ENCODE measurements at regions not wholly inside any gene's neighbourhood (a gene's known extent, or its start where the extent isn't known, plus 50 kb on each side); places are given as distances from the start of the nearest gene placed in this dataset.
A peak's percentile ranks its signal among the peaks of the same experiment; 100 is the strongest.

GRCh38 chr5:100722657-100723056 is 180.4 kb downstream of the ST8SIA4 start:
- CTCF ChIA-PET (ENCODE audit: partially characterized antibody): no interaction called here

GRCh38 chr5:100723229-100723628 is 179.9 kb downstream of the ST8SIA4 start:
- POLR2A ChIA-PET (ENCODE audit: partially characterized antibody): no interaction called here

More at GRCh38 chr5:100722657-100723056, 180.4 kb downstream of the ST8SIA4 start:
- DNase-seq: no peak
- POLR2A ChIA-PET (ENCODE audit: partially characterized antibody): no interaction called here
- H3K27me3 ChIP-seq (ENCODE audit: insufficient read depth, low read length): no peaks in the 10 kb centered on the region
- no peaks in the 10 kb centered on the region for H3K4me1 ChIP-seq (ENCODE audit: insufficient read depth, low read length)
- no peak overlapping the region for H3K4me3 ChIP-seq (ENCODE audit: low read length in 2 of 2)
- Mint-ChIP-seq H3K27me3 (no peaks in the 10 kb centered on the region), H3K36me3 (no peaks in the 10 kb centered on the region), H3K27ac (no peak overlapping the region), H3K4me1 (no peaks in the 10 kb centered on the region), H3K9me3 (no peaks in the 10 kb centered on the region), H3K4me3 (no peak overlapping the region)
- no peaks in the 10 kb centered on the region for H3K36me3 ChIP-seq (ENCODE audit: insufficient read depth, low read length)
- H3K9me3 ChIP-seq (ENCODE audit: control insufficient read depth in 1 of 2, low read length in 2 of 2): no peaks in the 10 kb centered on the region
- no peak overlapping the region for H3K27ac ChIP-seq (ENCODE audit: low read depth, low read length)
- intact Hi-C loops (cut with micrococcal nuclease): no loop called here

GRCh38 chr5:100726116-100726515 is 177.0 kb downstream of the ST8SIA4 start:
- H3K27me3 ChIP-seq (ENCODE audit: insufficient read depth, low read length): no peaks in the 10 kb centered on the region
- no peak for DNase-seq
- Mint-ChIP-seq H3K9me3 (no peaks in the 10 kb centered on the region), H3K27me3 (no peaks in the 10 kb centered on the region), H3K36me3 (no peaks in the 10 kb centered on the region), H3K4me1 (no peaks in the 10 kb centered on the region), H3K27ac (peak overlapping the region in 1 of 7 donors; percentile 15), H3K4me3 (no peak overlapping the region)
- H3K4me3 ChIP-seq (ENCODE audit: low read length in 2 of 2): no peak overlapping the region
- no peak overlapping the region for H3K27ac ChIP-seq (ENCODE audit: low read depth, low read length)
- ChIA-PET CTCF (ENCODE audit: partially characterized antibody) (interaction anchor here (1.3 kb wide), 1 partner anchor 16 kb away, joined by 3 read pairs; no protein-coding TSS in a partner anchor), POLR2A (ENCODE audit: partially characterized antibody) (no interaction called here)
- intact Hi-C loops (cut with micrococcal nuclease): no loop called here
- no peaks in the 10 kb centered on the region for H3K36me3 ChIP-seq (ENCODE audit: insufficient read depth, low read length)
- no peaks in the 10 kb centered on the region for H3K4me1 ChIP-seq (ENCODE audit: insufficient read depth, low read length)
- no peaks in the 10 kb centered on the region for H3K9me3 ChIP-seq (ENCODE audit: control insufficient read depth in 1 of 2, low read length in 2 of 2)

More at GRCh38 chr5:100723229-100723628, 179.9 kb downstream of the ST8SIA4 start:
- no peak overlapping the region for H3K4me3 ChIP-seq (ENCODE audit: low read length in 2 of 2)
- intact Hi-C loops (cut with micrococcal nuclease): no loop called here
- no peaks in the 10 kb centered on the region for H3K27me3 Mint-ChIP-seq
- DNase-seq: no peak
- H3K27ac Mint-ChIP-seq: no peak overlapping the region
- H3K4me3 Mint-ChIP-seq: no peak overlapping the region
- H3K9me3 Mint-ChIP-seq: no peaks in the 10 kb centered on the region
- no peak overlapping the region for H3K27ac ChIP-seq (ENCODE audit: low read depth, low read length)
- no peaks in the 10 kb centered on the region for H3K9me3 ChIP-seq (ENCODE audit: control insufficient read depth in 1 of 2, low read length in 2 of 2)
- no peaks in the 10 kb centered on the region for H3K36me3 Mint-ChIP-seq
- H3K4me1 ChIP-seq (ENCODE audit: insufficient read depth, low read length): no peaks in the 10 kb centered on the region
- no peaks in the 10 kb centered on the region for H3K4me1 Mint-ChIP-seq
- CTCF ChIA-PET (ENCODE audit: partially characterized antibody): no interaction called here
- no peaks in the 10 kb centered on the region for H3K27me3 ChIP-seq (ENCODE audit: insufficient read depth, low read length)
- no peaks in the 10 kb centered on the region for H3K36me3 ChIP-seq (ENCODE audit: insufficient read depth, low read length)

- Mint-ChIP-seq H3K27me3 (no peaks in the 10 kb centered on the region), H3K27ac (peak overlapping the region; percentile 70 to 93 (median 89)), H3K36me3 (no peaks in the 10 kb centered on the region), H3K9me3 (no peaks in the 10 kb centered on the region), H3K4me3 (peak overlapping the region; percentile 76 to 91 (median 81)), H3K4me1 (peaks cover 5 to 10% (median 8%) of the 10 kb centered on the region in 4 donors)
- DNase-seq: peak; percentile 38 to 66 (median 52)
- Histone ChIP-seq H3K9me3 (ENCODE audit: control insufficient read depth in 1 of 2, low read length in 2 of 2) (no peaks in the 10 kb centered on the region), H3K27ac (ENCODE audit: low read depth, low read length) (peak overlapping the region; percentile 7), H3K27me3 (ENCODE audit: insufficient read depth, low read length) (no peaks in the 10 kb centered on the region), H3K36me3 (ENCODE audit: insufficient read depth, low read length) (no peaks in the 10 kb centered on the region), H3K4me1 (ENCODE audit: insufficient read depth, low read length) (peaks cover 13% of the 10 kb centered on the region), H3K4me3 (ENCODE audit: low read length in 2 of 2) (peak overlapping the region in 1 of 2 donors; percentile 2)
- ChIA-PET POLR2A (ENCODE audit: partially characterized antibody) (interaction anchor here (2.8 kb wide), 1 partner anchor 170 kb away, joined by 10 read pairs; no protein-coding TSS in a partner anchor), CTCF (ENCODE audit: partially characterized antibody) (no interaction called here)
- intact Hi-C loops (cut with micrococcal nuclease): loop anchor here (1.0 to 10.0 kb wide), 3 partner anchors 51 to 197 kb away; partner anchors contain the start of gene FAM174A
Measured at GRCh38 chr5:100731768-100732167, 171.3 kb downstream of the ST8SIA4 start.

GRCh38 chr5:100746730-100747129 is 156.4 kb downstream of the ST8SIA4 start:
- intact Hi-C loops (cut with micrococcal nuclease): no loop called here
- Mint-ChIP-seq H3K9me3 (no peaks in the 10 kb centered on the region), H3K4me1 (peaks cover 6 to 8% (median 7%) of the 10 kb centered on the region in 4 donors), H3K27ac (peak overlapping the region in 2 of 7 donors; percentile 9 to 54), H3K36me3 (no peaks in the 10 kb centered on the region), H3K27me3 (peaks cover 2 to 4% of the 10 kb centered on the region in 2 donors), H3K4me3 (peak overlapping the region in 6 of 8 donors; percentile 3 to 64 (median 47))
- H3K36me3 ChIP-seq (ENCODE audit: insufficient read depth, low read length): no peaks in the 10 kb centered on the region
- no peak overlapping the region for H3K27ac ChIP-seq (ENCODE audit: low read depth, low read length)
- CTCF ChIA-PET (ENCODE audit: partially characterized antibody): interaction anchor here (0.7 kb wide), 1 partner anchor 151 kb away, joined by 3 read pairs; no protein-coding TSS in a partner anchor
- DNase-seq: no peak
- POLR2A ChIA-PET (ENCODE audit: partially characterized antibody): no interaction called here
- H3K4me1 ChIP-seq (ENCODE audit: insufficient read depth, low read length): no peaks in the 10 kb centered on the region
- H3K4me3 ChIP-seq (ENCODE audit: low read length in 2 of 2): no peak overlapping the region
- H3K27me3 ChIP-seq (ENCODE audit: insufficient read depth, low read length): no peaks in the 10 kb centered on the region
- no peaks in the 10 kb centered on the region for H3K9me3 ChIP-seq (ENCODE audit: control insufficient read depth in 1 of 2, low read length in 2 of 2)

GRCh38 chr5:100749771-100750284 is 153.3 kb downstream of the ST8SIA4 start:
- no peaks in the 10 kb centered on the region for H3K9me3 Mint-ChIP-seq
- intact Hi-C loops (cut with micrococcal nuclease): no loop called here
- POLR2A ChIA-PET (ENCODE audit: partially characterized antibody): interaction anchor here (1.4 kb wide), 1 partner anchor 152 kb away, joined by 3 read pairs; no protein-coding TSS in a partner anchor

GRCh38 chr5:100755435-100755834 is 147.6 kb downstream of the ST8SIA4 start:
- H3K36me3 Mint-ChIP-seq: no peaks in the 10 kb centered on the region
- Histone ChIP-seq H3K4me3 (ENCODE audit: low read length in 2 of 2) (no peak overlapping the region), H3K9me3 (ENCODE audit: control insufficient read depth in 1 of 2, low read length in 2 of 2) (no peaks in the 10 kb centered on the region), H3K27me3 (ENCODE audit: insufficient read depth, low read length) (no peaks in the 10 kb centered on the region), H3K36me3 (ENCODE audit: insufficient read depth, low read length) (no peaks in the 10 kb centered on the region), H3K27ac (ENCODE audit: low read depth, low read length) (no peak overlapping the region), H3K4me1 (ENCODE audit: insufficient read depth, low read length) (no peaks in the 10 kb centered on the region)
- intact Hi-C loops (cut with micrococcal nuclease): no loop called here
- no peak overlapping the region for H3K4me3 Mint-ChIP-seq
- ChIA-PET CTCF (ENCODE audit: partially characterized antibody) (no interaction called here), POLR2A (ENCODE audit: partially characterized antibody) (no interaction called here)
- H3K27ac Mint-ChIP-seq: no peak overlapping the region
- H3K9me3 Mint-ChIP-seq: no peaks in the 10 kb centered on the region
- H3K4me1 Mint-ChIP-seq: no peaks in the 10 kb centered on the region
- DNase-seq: no peak
- peaks cover 1 to 8% of the 10 kb centered on the region in 2 donors for H3K27me3 Mint-ChIP-seq

More at GRCh38 chr5:100749771-100750284, 153.3 kb downstream of the ST8SIA4 start:
- peaks cover 6 to 8% (median 7%) of the 10 kb centered on the region in 4 donors for H3K4me1 Mint-ChIP-seq
- H3K27me3 Mint-ChIP-seq: peaks cover 3 to 8% of the 10 kb centered on the region in 2 donors
- DNase-seq: no peak
- H3K4me3 Mint-ChIP-seq: no peak overlapping the region
- H3K27ac ChIP-seq (ENCODE audit: low read depth, low read length): no peak overlapping the region
- no peak overlapping the region for H3K4me3 ChIP-seq (ENCODE audit: low read length in 2 of 2)
- H3K27ac Mint-ChIP-seq: no peak overlapping the region
- no peaks in the 10 kb centered on the region for H3K36me3 ChIP-seq (ENCODE audit: insufficient read depth, low read length)
- CTCF ChIA-PET (ENCODE audit: partially characterized antibody): no interaction called here
- H3K27me3 ChIP-seq (ENCODE audit: insufficient read depth, low read length): no peaks in the 10 kb centered on the region
- no peaks in the 10 kb centered on the region for H3K4me1 ChIP-seq (ENCODE audit: insufficient read depth, low read length)
- no peaks in the 10 kb centered on the region for H3K9me3 ChIP-seq (ENCODE audit: control insufficient read depth in 1 of 2, low read length in 2 of 2)
- no peaks in the 10 kb centered on the region for H3K36me3 Mint-ChIP-seq
